ENCODE measurements at regions not wholly inside any gene's neighbourhood (a gene's known extent, or its start where the extent isn't known, plus 50 kb on each side); places are given as distances from the start of the nearest gene placed in this dataset.

DNA sequence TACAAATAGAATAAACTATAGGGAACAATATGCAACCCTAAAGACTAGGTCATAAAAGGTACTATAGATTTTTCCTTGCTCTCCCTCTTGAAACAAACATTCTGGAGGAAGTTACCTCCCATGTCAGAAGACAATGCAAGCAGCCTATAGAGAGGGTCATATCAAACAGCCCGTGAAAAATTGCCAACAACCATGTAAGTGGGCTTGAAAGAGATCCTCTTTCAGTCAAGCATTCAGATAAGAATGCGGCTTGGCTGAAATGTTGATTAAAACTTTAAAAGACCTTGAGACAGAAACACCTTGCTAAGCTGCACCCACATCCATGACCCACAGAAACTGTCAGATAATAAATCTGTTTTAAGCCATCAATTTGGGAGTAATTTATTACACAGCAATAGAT lies 526.6 kb upstream of the GHITM start:
- Histone ChIP-seq H3K4me2 (ENCODE audit: insufficient read depth in 1 of 2, low read depth in 2 of 2, low read length in 2 of 2) (no peak overlapping the region), H3K79me2 (ENCODE audit: control insufficient read depth in 1 of 2, insufficient read depth in 2 of 2, low read length in 2 of 2) (no peaks in the 10 kb centered on the region), H2BK15ac (ENCODE audit: low read length) (no peak overlapping the region), H3K23ac (ENCODE audit: insufficient read length) (no peak overlapping the region), H3K79me1 (ENCODE audit: low read depth, low read length) (no peaks in the 10 kb centered on the region), H3K4ac (replicated peaks; ENCODE audit: insufficient read length, low read depth, low read length) (no peak overlapping the region), H3K27me3 (replicated peaks in 1 of 4; ENCODE audit: control insufficient read depth in 3 of 4, extremely low read depth in 1 of 4, insufficient read depth in 3 of 4, low read length in 3 of 4) (no peaks in the 10 kb centered on the region), H4K91ac (replicated peaks; ENCODE audit: insufficient read length, low read length) (no peak overlapping the region), H4K20me1 (replicated peaks in 1 of 2; ENCODE audit: control insufficient read depth in 1 of 2, insufficient read depth in 2 of 2, low read length in 2 of 2) (no peaks in the 10 kb centered on the region), H2AK5ac (ENCODE audit: low read depth, low read length) (no peak overlapping the region), H3K9me3 (ENCODE audit: insufficient read depth in 2 of 2, low read depth in 1 of 2, low read length in 1 of 2) (no peaks in the 10 kb centered on the region), H2AFZ (ENCODE audit: low read length) (no peak overlapping the region), H3K14ac (ENCODE audit: insufficient read length) (no peak overlapping the region), H3K23me2 (ENCODE audit: low read depth, low read length) (no peaks in the 10 kb centered on the region), H3K4me1 (replicated peaks in 1 of 4; ENCODE audit: control insufficient read depth in 3 of 4, insufficient read depth in 4 of 4, low read length in 3 of 4) (no peaks in the 10 kb centered on the region), H3K4me3 (ENCODE audit: extremely low read depth in 1 of 4, insufficient read depth in 2 of 4, low read depth in 3 of 4, low read length in 4 of 4) (no peak overlapping the region), H4K5ac (ENCODE audit: insufficient read length, low read depth, low read length) (no peak overlapping the region), H4K8ac (ENCODE audit: extremely low read depth, insufficient read depth, low read length) (no peak overlapping the region), H3K56ac (replicated peaks; ENCODE audit: insufficient read length, low read depth, low read length) (no peak overlapping the region), H3K18ac (ENCODE audit: extremely low read depth, low read length) (no peak overlapping the region), H2BK5ac (ENCODE audit: low read depth, low read length) (no peak overlapping the region), H3K36me3 (ENCODE audit: control insufficient read depth in 2 of 4, insufficient read depth in 4 of 4, low read length in 3 of 4) (no peaks in the 10 kb centered on the region), H3K9ac (replicated peaks in 1 of 4; ENCODE audit: extremely low read depth in 1 of 4, low read depth in 3 of 4, low read length in 3 of 4) (no peak overlapping the region), H3K27ac (ENCODE audit: low read depth, low read length) (no peak overlapping the region), H2BK20ac (ENCODE audit: low read length) (no peak overlapping the region), H2BK12ac (ENCODE audit: low read depth, low read length) (no peak overlapping the region), H2BK120ac (replicated peaks; ENCODE audit: low read depth, low read length) (no peak overlapping the region)
- no peak for FAIRE-seq
- TF ChIP-seq, protein P1, sequence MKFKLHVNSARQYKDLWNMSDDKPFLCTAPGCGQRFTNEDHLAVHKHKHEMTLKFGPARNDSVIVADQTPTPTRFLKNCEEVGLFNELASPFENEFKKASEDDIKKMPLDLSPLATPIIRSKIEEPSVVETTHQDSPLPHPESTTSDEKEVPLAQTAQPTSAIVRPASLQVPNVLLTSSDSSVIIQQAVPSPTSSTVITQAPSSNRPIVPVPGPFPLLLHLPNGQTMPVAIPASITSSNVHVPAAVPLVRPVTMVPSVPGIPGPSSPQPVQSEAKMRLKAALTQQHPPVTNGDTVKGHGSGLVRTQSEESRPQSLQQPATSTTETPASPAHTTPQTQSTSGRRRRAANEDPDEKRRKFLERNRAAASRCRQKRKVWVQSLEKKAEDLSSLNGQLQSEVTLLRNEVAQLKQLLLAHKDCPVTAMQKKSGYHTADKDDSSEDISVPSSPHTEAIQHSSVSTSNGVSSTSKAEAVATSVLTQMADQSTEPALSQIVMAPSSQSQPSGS (IDR thresholded peaks at IDR 0.05; ENCODE audit: low read length) = no peak
- no peak for TF ChIP-seq CHD2 (IDR thresholded peaks at IDR 0.05; ENCODE audit: low read length)
- no peak for TF ChIP-seq SIN3A (conservative IDR thresholded peaks at IDR 0.05 in 1 of 2, IDR thresholded peaks at IDR 0.05 in 1 of 2; ENCODE audit: low read depth in 1 of 2, low read length in 2 of 2)
- no peak for TF ChIP-seq SP2 (IDR thresholded peaks at IDR 0.05; ENCODE audit: low read length)
- TF ChIP-seq TBP (IDR thresholded peaks at IDR 0.05; ENCODE audit: low read depth, low read length) = no peak
- TF ChIP-seq RNF2 (IDR thresholded peaks at IDR 0.05; ENCODE audit: borderline replicate concordance, low read depth, low read length, missing control alignments, poor library complexity, severe bottlenecking) = no peak
- no peak for TF ChIP-seq CEBPB (IDR thresholded peaks at IDR 0.05; ENCODE audit: low read depth, low read length)
- POLR2A ChIA-PET (ENCODE audit: partially characterized antibody) = no interaction called here
- 87% methylated on average over 2 of the region's 2 CpGs; no CpG with 5 or more reads in 1 of the 2 experiments for WGBS, 2 experiments (ENCODE audit: extremely low coverage in 1 of 2, insufficient coverage in 1 of 2, insufficient read length in 1 of 2, insufficient replicate concordance in 2 of 2, low coverage in 1 of 2, low lambda C conversion rate in 2 of 2, missing lambda C conversion rate in 1 of 2)
- CTCF ChIA-PET (ENCODE audit: partially characterized antibody) = interaction anchor here (1.8 kb wide), 1 partner anchor 9 kb away, joined by 4 read pairs; no protein-coding TSS in a partner anchor
- DNase-seq (ENCODE audit: low read depth in 1 of 2, low spot score in 2 of 2) = no peak
